Stomach (tissue), 4 donors: ENCODE measurements at regions not wholly inside any gene's neighbourhood (a gene's known extent, or its start where the extent isn't known, plus 50 kb on each side); places are given as distances from the start of the nearest gene placed in this dataset.

Source experiments
- CTCF ChIP-seq, 7 experiments: fragments of 450-650 bp in 4 of 7; fragments of 200-600 bp in 3 of 7; sonication (generic) in 3 of 7; IDR thresholded peaks; one replicate each; pipeline ENCODE4 v1.5.1; 2016 to 2019; ENCODE audit warnings: antibody characterized with exemption in 7 of 7, control low read depth in 2 of 7, mild to moderate bottlenecking in 1 of 7
- POLR2A ChIP-seq, 4 donors: fragments of 450-650 bp; IDR thresholded peaks; one replicate each; pipeline ENCODE4 v1.6.1; 2016; ENCODE audit warnings: antibody characterized with exemption in 4 of 4, control low read depth in 2 of 4, mild to moderate bottlenecking in 1 of 4, moderate library complexity in 1 of 4
- POLR2AphosphoS5 ChIP-seq, 3 donors: sonication (generic); formaldehyde crosslinking; IDR thresholded peaks; one replicate each; pipeline ENCODE4 v1.6.1; 2016; ENCODE audit warnings: antibody characterized with exemption in 3 of 3

DNA sequence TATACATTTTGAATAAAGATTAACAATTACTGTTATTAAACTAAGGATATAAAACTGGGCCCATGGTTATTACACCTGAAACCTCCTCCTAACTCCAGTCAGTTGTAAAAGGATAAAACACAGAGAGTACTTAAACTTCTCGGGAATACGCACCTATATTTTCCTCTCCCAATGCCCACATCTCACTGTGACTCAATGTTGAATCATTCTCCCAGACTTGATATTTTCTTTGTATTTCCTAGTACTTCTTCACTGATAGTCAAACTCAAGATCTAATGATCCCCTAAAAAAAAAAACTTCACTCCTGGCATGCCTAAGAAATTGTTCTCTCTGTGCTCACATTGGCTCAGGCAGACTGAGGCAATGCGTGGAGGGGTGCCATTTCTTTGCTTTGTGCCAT, 212.5 kb upstream of the DKK2 start:
- TF ChIP-seq POLR2A (IDR thresholded peaks at IDR 0.05): no peak
- TF ChIP-seq CTCF (IDR thresholded peaks at IDR 0.05): no peak
- no peak for TF ChIP-seq POLR2AphosphoS5 (IDR thresholded peaks at IDR 0.05)
